Smooth muscle cell (in vitro differentiated cells): ENCODE measurements at regions not wholly inside any gene's neighbourhood (a gene's known extent, or its start where the extent isn't known, plus 50 kb on each side); places are given as distances from the start of the nearest gene placed in this dataset.
"Not testable (repeated sequence)": the region's sequence is repeated elsewhere in the genome, so short reads cannot be mapped to it uniquely, and the experiment has no call there.

ENCODE experiments used
- DNase-seq: peaks from one replicate; lab custom pipeline; 2025; ENCODE audit not compliant: unreplicated experiment; lab: John Stamatoyannopoulos, UW
- H2AFZ ChIP-seq: fragments of 200-600 bp; sonication (generic); 2 replicates; pipeline ENCODE4 v1.6.0; 2016; ENCODE audit warnings: antibody characterized with exemption, low read depth, mild to moderate bottlenecking
- H3F3A ChIP-seq: fragments of 200-600 bp; sonication (generic); 2 replicates; pipeline ENCODE4 v1.6.0; 2017; ENCODE audit warnings: antibody characterized with exemption, low read depth
- H3K27ac ChIP-seq: fragments of 200-600 bp; sonication (generic); 2 replicates; pipeline ENCODE4 v1.5.1; 2016; ENCODE audit warnings: low read depth, mild to moderate bottlenecking
- H3K27me3 ChIP-seq: fragments of 200-600 bp; sonication (generic); 2 replicates; pipeline ENCODE4 v1.6.1; 2016; ENCODE audit warnings: low read depth, mild to moderate bottlenecking
- H3K36me3 ChIP-seq: fragments of 200-600 bp; sonication (generic); 2 replicates; pipeline ENCODE4 v1.5.1; 2016; ENCODE audit warnings: low read depth
- H3K4me1 ChIP-seq: fragments of 200-600 bp; sonication (generic); 2 replicates; pipeline ENCODE4 v1.5.1; 2016; ENCODE audit warnings: low read depth
- H3K4me2 ChIP-seq: fragments of 200-600 bp; sonication (generic); 2 replicates; pipeline ENCODE4 v1.6.0; 2016; ENCODE audit warnings: mild to moderate bottlenecking
- H3K4me3 ChIP-seq: fragments of 200-600 bp; sonication (generic); 2 replicates; pipeline ENCODE4 v1.5.1; 2016; ENCODE audit warnings: mild to moderate bottlenecking
- H3K79me2 ChIP-seq: fragments of 200-600 bp; sonication (generic); 2 replicates; pipeline ENCODE4 v1.6.0; 2016; ENCODE audit warnings: low read depth, mild to moderate bottlenecking
- H3K9ac ChIP-seq: fragments of 200-600 bp; sonication (generic); 2 replicates; pipeline ENCODE4 v1.6.0; 2016; ENCODE audit warnings: low read depth
- H3K9me3 ChIP-seq: fragments of 200-600 bp; sonication (generic); replicated peaks from 2 replicates; pipeline ENCODE4 v1.5.1; 2016; ENCODE audit warnings: low read depth
- H4K20me1 ChIP-seq: fragments of 200-600 bp; sonication (generic); 2 replicates; pipeline ENCODE4 v1.6.0; 2016; ENCODE audit warnings: low read depth
- WGBS: methylation state at CpG from one replicate; pipeline ENCODE4 v1.1.7; 2016; ENCODE audit warnings: low lambda C conversion rate; 5-methylcytosine and 5-hydroxymethylcytosine counted together
- TF ChIP-seq, protein P1 (sequence below): fragments of 200-600 bp; sonication (generic); IDR thresholded peaks from 2 replicates; pipeline ENCODE4 v1.5.1; 2017; ENCODE audit warnings: borderline replicate concordance, mild to moderate bottlenecking, antibody characterized with exemption; ENCODE audit not compliant: insufficient read depth, poor library complexity, severe bottlenecking

DNA sequence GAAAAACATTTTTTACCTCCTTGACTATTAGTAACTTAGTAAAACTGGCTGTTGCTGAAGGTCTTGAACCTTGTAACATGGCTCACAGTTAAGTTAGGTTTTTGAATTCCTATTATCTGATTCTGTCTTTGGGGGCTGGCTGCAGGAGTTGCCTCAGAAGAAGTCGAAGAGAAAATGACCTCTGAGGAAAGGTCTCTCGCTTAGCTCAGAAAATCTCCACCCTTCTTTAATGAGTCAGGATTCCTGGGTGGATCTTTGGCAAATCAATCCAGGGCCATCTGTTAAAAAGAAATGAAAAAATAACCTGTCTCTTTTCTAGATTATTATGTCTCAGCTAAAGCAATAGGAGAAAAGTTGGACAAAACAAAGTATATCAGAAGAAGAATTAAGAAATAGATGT is 267.8 kb upstream of the SEMA3C start:
- Histone ChIP-seq H3K4me2 (no peak overlapping the region), H3K4me3 (no peak overlapping the region), H3K79me2 (no peaks in the 10 kb centered on the region), H3K9me3 (no peaks in the 10 kb centered on the region), H3K9ac (no peak overlapping the region), H3K36me3 (no peaks in the 10 kb centered on the region), H3F3A (peaks cover 4% of the 10 kb centered on the region), H4K20me1 (no peaks in the 10 kb centered on the region), H2AFZ (no peak overlapping the region), H3K27ac (no peak overlapping the region), H3K27me3 (no peaks in the 10 kb centered on the region), H3K4me1 (no peaks in the 10 kb centered on the region)
- no peak for DNase-seq
- 82% methylated on average over 2 of the region's 2 CpGs for WGBS
- TF ChIP-seq, protein P1, sequence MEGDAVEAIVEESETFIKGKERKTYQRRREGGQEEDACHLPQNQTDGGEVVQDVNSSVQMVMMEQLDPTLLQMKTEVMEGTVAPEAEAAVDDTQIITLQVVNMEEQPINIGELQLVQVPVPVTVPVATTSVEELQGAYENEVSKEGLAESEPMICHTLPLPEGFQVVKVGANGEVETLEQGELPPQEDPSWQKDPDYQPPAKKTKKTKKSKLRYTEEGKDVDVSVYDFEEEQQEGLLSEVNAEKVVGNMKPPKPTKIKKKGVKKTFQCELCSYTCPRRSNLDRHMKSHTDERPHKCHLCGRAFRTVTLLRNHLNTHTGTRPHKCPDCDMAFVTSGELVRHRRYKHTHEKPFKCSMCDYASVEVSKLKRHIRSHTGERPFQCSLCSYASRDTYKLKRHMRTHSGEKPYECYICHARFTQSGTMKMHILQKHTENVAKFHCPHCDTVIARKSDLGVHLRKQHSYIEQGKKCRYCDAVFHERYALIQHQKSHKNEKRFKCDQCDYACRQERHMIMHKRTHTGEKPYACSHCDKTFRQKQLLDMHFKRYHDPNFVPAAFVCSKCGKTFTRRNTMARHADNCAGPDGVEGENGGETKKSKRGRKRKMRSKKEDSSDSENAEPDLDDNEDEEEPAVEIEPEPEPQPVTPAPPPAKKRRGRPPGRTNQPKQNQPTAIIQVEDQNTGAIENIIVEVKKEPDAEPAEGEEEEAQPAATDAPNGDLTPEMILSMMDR: no peak

DNA sequence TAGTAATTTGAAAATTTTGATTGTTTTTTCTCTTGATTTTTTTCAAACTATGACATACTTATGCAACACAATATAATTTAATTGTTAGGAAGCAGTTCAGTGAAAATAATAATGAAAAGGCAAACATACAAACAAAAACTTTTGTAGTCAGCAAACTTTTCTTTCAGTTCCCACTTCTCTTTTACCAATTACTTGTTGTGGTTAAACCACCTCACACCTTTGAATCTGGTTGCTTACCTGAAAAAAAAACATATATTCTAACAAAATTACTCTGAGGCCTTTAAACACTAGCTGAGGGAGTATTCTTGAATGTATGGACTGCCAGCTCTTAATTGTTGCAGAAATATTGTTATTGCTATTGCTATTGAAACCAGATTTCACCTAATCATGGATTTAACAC is 266.2 kb upstream of the SEMA3C start:
- no peak overlapping the region for H3K27ac ChIP-seq
- no peaks in the 10 kb centered on the region for H3K36me3 ChIP-seq
- no peaks in the 10 kb centered on the region for H3K9me3 ChIP-seq
- H3K4me3 ChIP-seq: no peak overlapping the region
- TF ChIP-seq, protein P1: no peak
- H3F3A ChIP-seq: no peaks in the 10 kb centered on the region
- H2AFZ ChIP-seq: no peak overlapping the region
- no peaks in the 10 kb centered on the region for H3K4me1 ChIP-seq
- no peaks in the 10 kb centered on the region for H3K27me3 ChIP-seq
- no peak overlapping the region for H3K9ac ChIP-seq
- no peak overlapping the region for H3K4me2 ChIP-seq
- no peak for DNase-seq
- H3K79me2 ChIP-seq: no peaks in the 10 kb centered on the region
- H4K20me1 ChIP-seq: no peaks in the 10 kb centered on the region

DNA sequence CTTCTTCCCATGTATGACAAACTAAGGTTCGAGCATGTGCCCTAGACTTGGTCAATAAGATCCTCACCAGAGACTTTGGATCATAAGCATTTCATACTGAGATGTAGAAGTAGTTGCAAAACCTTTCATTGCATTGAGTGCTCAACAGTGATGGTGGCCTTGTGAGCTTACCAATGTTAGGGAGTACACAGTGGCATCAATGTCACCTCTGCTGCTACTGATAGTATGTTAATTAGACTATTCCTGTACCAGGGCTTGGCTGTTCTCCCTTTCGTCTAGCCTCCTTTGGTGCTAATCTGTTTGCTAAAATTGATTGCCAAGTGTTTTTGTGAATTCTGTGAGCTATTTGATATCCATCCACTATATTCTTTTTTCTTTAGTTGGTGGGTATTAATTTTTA is 264.5 kb upstream of the SEMA3C start:
- TF ChIP-seq, protein P1: no peak
- no peaks in the 10 kb centered on the region for H3K79me2 ChIP-seq
- no peak overlapping the region for H2AFZ ChIP-seq
- H4K20me1 ChIP-seq: no peaks in the 10 kb centered on the region
- H3K36me3 ChIP-seq: no peaks in the 10 kb centered on the region
- no peak overlapping the region for H3K9ac ChIP-seq
- no peak overlapping the region for H3K4me2 ChIP-seq
- H3F3A ChIP-seq: no peaks in the 10 kb centered on the region
- H3K4me3 ChIP-seq: no peak overlapping the region
- no peaks in the 10 kb centered on the region for H3K9me3 ChIP-seq
- H3K27me3 ChIP-seq: no peaks in the 10 kb centered on the region
- WGBS: 89% methylated on average over 2 of the region's 2 CpGs
- DNase-seq: no peak
- H3K27ac ChIP-seq: no peak overlapping the region
- no peaks in the 10 kb centered on the region for H3K4me1 ChIP-seq

DNA sequence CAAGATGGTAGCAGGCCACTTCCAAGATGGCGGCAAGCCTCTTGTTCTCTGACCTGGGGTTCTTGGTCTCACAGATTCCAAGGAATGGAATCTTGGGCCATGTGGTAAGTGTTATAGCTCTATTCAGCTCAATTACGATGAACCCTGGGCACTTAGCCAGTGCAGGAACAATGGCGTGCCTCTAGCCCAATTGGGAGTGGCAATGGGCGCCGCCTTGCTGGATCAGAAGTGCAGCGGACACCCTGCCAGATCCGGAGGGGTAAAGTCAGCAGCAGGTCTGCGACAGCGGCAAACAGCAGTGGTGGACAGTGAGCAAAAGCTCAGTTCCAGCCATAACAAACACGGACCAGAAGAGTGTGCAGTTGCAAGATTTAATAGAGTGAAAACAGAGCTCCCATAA is 263.2 kb upstream of the SEMA3C start:
- not testable (repeated sequence) for DNase-seq, H3K9ac ChIP-seq, H3F3A ChIP-seq, H3K4me2 ChIP-seq, H3K27me3 ChIP-seq, H3K4me3 ChIP-seq, H3K36me3 ChIP-seq, H3K9me3 ChIP-seq, H3K79me2 ChIP-seq, H3K4me1 ChIP-seq, H2AFZ ChIP-seq, H4K20me1 ChIP-seq, H3K27ac ChIP-seq
- 97% methylated on average over 10 of the region's 10 CpGs for WGBS
